Small intestine (tissue), 7 donors: ENCODE measurements at regions not wholly inside any gene's neighbourhood (a gene's known extent, or its start where the extent isn't known, plus 50 kb on each side); places are given as distances from the start of the nearest gene placed in this dataset.
"Not testable (repeated sequence)": the region's sequence is repeated elsewhere in the genome, so short reads cannot be mapped to it uniquely, and the experiment has no call there.

Experiments used
- DNase-seq, 2 donors: peaks; one replicate each; pipeline versions ENCODE4 v3.0.0 to v3.0.0-alpha.2; 2013
- FAIRE-seq: peaks from 2 replicates; lab custom pipeline; 2012; peaks lifted over from hg19 to GRCh38; lab: Jason Lieb, UNC
- H3K27ac ChIP-seq, 3 donors: one replicate each; pipeline ENCODE4 v1.5.1; 2013; ENCODE audit warnings: low read length in 2 of 3, mild to moderate bottlenecking in 2 of 3, control low read depth in 1 of 3, inconsistent platforms in 1 of 3, low read depth in 1 of 3, moderate library complexity in 1 of 3
- H3K27me3 ChIP-seq, 3 donors: one replicate each; pipeline ENCODE4 v1.6.1; 2013; ENCODE audit warnings: low read length in 3 of 3, inconsistent platforms in 1 of 3; ENCODE audit not compliant: control insufficient read depth in 3 of 3, insufficient read depth in 3 of 3
- H3K36me3 ChIP-seq, 3 donors: one replicate each; pipeline ENCODE4 v1.6.1; 2013; ENCODE audit warnings: low read length in 3 of 3, inconsistent platforms in 1 of 3, low read depth in 1 of 3, mild to moderate bottlenecking in 1 of 3, moderate library complexity in 1 of 3; ENCODE audit not compliant: control insufficient read depth in 3 of 3, insufficient read depth in 2 of 3
- H3K4me1 ChIP-seq, 3 donors: one replicate each; pipeline ENCODE4 v1.6.1; 2013; ENCODE audit warnings: low read length in 2 of 3, inconsistent platforms in 1 of 3, low read depth in 1 of 3, mild to moderate bottlenecking in 1 of 3, moderate library complexity in 1 of 3; ENCODE audit not compliant: control insufficient read depth in 3 of 3, insufficient read depth in 2 of 3
- H3K4me3 ChIP-seq, 3 donors: one replicate each; pipeline ENCODE4 v1.5.1; 2013; ENCODE audit warnings: low read length in 3 of 3, control low read depth in 1 of 3, inconsistent platforms in 1 of 3, low read depth in 1 of 3, mild to moderate bottlenecking in 1 of 3, moderate library complexity in 1 of 3
- H3K9me3 ChIP-seq, 2 donors: one replicate each; pipeline ENCODE4 v1.6.1; 2013; ENCODE audit warnings: low read depth in 1 of 2, low read length in 1 of 2; ENCODE audit not compliant: control insufficient read depth in 2 of 2, insufficient read depth in 1 of 2
- WGBS, 3 donors: extraction: QIAGEN DNeasy Blood & Tissue Kit; methylation state at CpG; one replicate each; pipeline ENCODE4 v1.1.7; 2013; 5-methylcytosine and 5-hydroxymethylcytosine counted together
- donor health status: healthy with polysubstance abuse.
- donor health status: control.
- donor health status: control.
- donor health status: Bipolar disorder and iron deficiency.
- donor health status: healthy.

- DNase-seq, H3K36me3 ChIP-seq, H3K27me3 ChIP-seq, H3K4me3 ChIP-seq, FAIRE-seq, H3K9me3 ChIP-seq, H3K27ac ChIP-seq: not testable (repeated sequence)
- WGBS, 3 donors: 94 to 100% (median 97%) methylated on average over 4 of the region's 4 CpGs
- peaks cover 0 to 33% (median 2%) of the 10 kb centered on the region in 3 donors for H3K4me1 ChIP-seq
Measured at GRCh38 chr1:25171013-25171412, 61.3 kb downstream of the SYF2 start.

DNA sequence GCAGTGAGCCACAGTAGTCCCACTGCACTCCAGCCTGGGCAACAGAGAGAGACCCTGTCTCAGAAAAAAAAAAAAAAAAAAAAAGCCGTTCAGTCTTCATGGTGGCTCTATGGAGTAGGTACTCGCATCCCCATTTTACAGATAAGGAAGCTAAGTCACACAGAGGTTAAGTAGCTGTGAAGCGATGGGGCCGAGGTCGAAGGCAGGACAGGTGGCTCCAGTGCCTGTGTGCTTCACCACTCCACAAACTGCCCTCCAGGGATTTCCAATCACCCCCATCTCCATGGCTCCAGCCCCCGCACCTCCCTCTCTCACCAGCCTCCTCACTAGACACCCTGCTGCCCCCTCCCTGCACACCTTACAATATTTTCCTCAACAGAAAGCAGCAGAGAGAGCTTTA is 61.9 kb downstream of the SYF2 start:
- Histone ChIP-seq H3K4me1 (peaks cover 0 to 33% (median 2%) of the 10 kb centered on the region in 3 donors), H3K27ac (no peak overlapping the region), H3K36me3 (no peaks in the 10 kb centered on the region), H3K27me3 (peaks cover 0 to 4% (median 0%) of the 10 kb centered on the region in 3 donors), H3K4me3 (no peak overlapping the region), H3K9me3 (no peaks in the 10 kb centered on the region)
- 82 to 94% (median 92%) methylated on average over 6 of the region's 6 CpGs for WGBS, 3 donors
- no peak for DNase-seq
- no peak for FAIRE-seq

GRCh38 chr1:25169610-25170009 is 62.7 kb downstream of the SYF2 start:
- peaks cover 0 to 33% (median 2%) of the 10 kb centered on the region in 3 donors for H3K4me1 ChIP-seq
- peaks cover 0 to 4% (median 0%) of the 10 kb centered on the region in 3 donors for H3K27me3 ChIP-seq
- DNase-seq (peak; percentile 3 to 24), FAIRE-seq (no peak)
- H3K4me3 ChIP-seq: no peak overlapping the region
- no peaks in the 10 kb centered on the region for H3K9me3 ChIP-seq
- peak overlapping the region in 1 of 3 donors; percentile 93 for H3K27ac ChIP-seq
- H3K36me3 ChIP-seq: no peaks in the 10 kb centered on the region
- WGBS, 3 donors: 73 to 80% (median 76%) methylated on average over 8 of the region's 8 CpGs

DNA sequence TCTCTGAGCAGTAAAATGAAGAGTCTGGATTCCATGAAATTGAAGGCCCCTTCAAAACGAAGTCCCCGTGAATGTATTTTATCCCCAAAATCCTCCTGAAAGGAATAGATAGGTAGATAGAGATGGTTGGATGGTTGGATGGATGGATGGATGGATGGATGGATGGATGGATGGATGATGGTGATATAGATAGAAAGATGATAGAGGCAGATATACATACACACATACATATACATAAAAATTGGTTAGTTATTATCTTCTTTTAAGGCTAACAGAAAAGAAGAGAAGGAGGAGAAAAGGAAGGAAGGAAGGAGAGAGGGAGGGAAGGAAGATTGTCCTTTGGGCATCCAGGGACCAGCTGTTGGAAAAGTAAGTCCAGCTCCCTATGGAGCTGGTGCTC is 63.1 kb downstream of the SYF2 start:
- Histone ChIP-seq H3K36me3 (no peaks in the 10 kb centered on the region), H3K27me3 (peaks cover 0 to 4% (median 0%) of the 10 kb centered on the region in 3 donors), H3K9me3 (no peaks in the 10 kb centered on the region), H3K4me1 (peaks cover 0 to 33% (median 2%) of the 10 kb centered on the region in 3 donors), H3K27ac (peak overlapping the region in 2 of 3 donors; percentile 88 to 93), H3K4me3 (no peak overlapping the region)
- 83% methylated on average over 2 of the region's 2 CpGs for WGBS, 3 donors
- FAIRE-seq (no peak), DNase-seq (no peak)

DNA sequence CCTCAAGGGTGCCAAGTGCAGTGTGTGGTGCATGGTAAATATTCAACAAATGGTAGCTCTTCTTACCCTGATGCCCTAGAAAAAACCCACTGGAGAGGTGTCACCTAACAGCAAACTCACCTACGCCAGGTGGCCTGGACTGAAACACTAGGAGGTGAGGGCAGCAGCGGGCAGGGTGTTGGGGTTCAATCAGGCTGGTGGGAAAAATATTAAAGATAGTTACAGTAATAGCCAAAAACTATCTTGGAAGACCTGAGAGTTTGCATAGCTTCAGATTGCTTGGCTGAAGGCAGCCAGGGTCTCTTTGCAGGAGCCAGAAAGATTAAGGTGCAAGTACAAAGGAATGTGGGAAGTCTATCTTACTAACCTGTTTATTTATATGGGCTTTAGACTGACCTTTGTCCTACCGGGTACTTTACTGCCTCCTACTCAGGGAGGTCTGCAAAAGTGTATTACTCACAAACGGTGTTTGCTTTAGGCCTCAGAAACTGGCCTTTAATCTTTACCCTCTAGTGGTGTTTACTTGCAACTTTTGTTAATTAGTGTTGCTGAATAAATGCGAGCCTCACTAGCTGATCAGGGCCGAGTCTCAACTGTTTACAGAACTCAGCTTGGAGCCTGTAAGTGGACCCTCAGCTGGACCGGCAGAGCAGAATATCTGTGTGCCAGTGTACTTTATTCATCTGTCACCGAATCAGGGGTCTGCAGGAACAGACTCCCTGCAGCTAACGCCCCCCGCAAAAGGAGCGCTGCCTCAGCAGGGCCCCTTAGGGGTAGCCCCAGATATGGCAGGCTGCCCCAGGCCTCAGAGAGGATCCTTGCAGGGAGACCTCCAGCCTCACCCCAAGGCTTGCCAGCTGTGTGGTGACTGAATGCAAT is 63.9 kb downstream of the SYF2 start:
- DNase-seq: peak; percentile 94 to 98
- H3K27me3 ChIP-seq: peaks cover 0 to 4% (median 0%) of the 10 kb centered on the region in 3 donors
- H3K9me3 ChIP-seq: no peaks in the 10 kb centered on the region
- no peaks in the 10 kb centered on the region for H3K36me3 ChIP-seq
- peaks cover 0 to 33% (median 2%) of the 10 kb centered on the region in 3 donors for H3K4me1 ChIP-seq
- H3K27ac ChIP-seq: peak overlapping the region; percentile 85 to 93 (median 88)
- WGBS, 3 donors: 17 to 50% (median 30%) methylated on average over 11 of the region's 11 CpGs
- peak overlapping the region in 1 of 3 donors; percentile 14 for H3K4me3 ChIP-seq
- FAIRE-seq: peak; percentile 88

GRCh38 chr1:25167269-25168192 is 64.8 kb downstream of the SYF2 start:
- Histone ChIP-seq H3K4me3 (no peak overlapping the region), H3K4me1 (peaks cover 0 to 33% (median 2%) of the 10 kb centered on the region in 3 donors), H3K27me3 (peaks cover 0 to 4% (median 0%) of the 10 kb centered on the region in 3 donors), H3K27ac (peak overlapping the region; percentile 38 to 79 (median 51)), H3K36me3 (no peaks in the 10 kb centered on the region), H3K9me3 (no peaks in the 10 kb centered on the region)
- WGBS, 3 donors: 10 to 49% (median 34%) methylated on average over 17 of the region's 17 CpGs
- no peak for FAIRE-seq
- DNase-seq: peak; percentile 48 to 49

DNA sequence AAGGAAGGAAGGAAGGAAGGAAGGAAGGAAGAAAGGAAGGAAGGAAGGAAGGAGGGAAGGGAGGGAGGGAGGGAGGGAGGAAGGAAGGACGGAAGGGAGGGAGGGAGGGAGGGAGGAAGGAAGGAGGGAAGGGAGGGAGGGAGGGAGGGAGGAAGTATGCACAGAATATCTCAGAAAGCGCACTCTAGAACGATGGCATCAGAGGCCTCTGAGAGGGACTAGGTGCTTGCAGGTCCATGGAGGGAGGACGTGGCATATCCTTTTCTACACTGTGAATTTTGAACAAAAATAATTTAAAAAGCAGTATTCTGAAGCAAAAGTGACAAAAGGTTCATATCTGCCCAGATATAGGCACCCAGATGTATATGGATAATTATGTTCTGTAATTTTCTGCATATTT is 65.5 kb downstream of the SYF2 start:
- no peaks in the 10 kb centered on the region for H3K36me3 ChIP-seq
- H3K4me1 ChIP-seq: peaks cover 0 to 33% (median 2%) of the 10 kb centered on the region in 3 donors
- no peak for DNase-seq
- 52 to 79% (median 69%) methylated on average over 3 of the region's 4 CpGs for WGBS, 3 donors
- FAIRE-seq: no peak
- peaks cover 0 to 4% (median 0%) of the 10 kb centered on the region in 3 donors for H3K27me3 ChIP-seq
- H3K27ac ChIP-seq: peak overlapping the region in 2 of 3 donors; percentile 51 to 79
- no peaks in the 10 kb centered on the region for H3K9me3 ChIP-seq
- no peak overlapping the region for H3K4me3 ChIP-seq

- H3K27ac ChIP-seq: no peak overlapping the region
- FAIRE-seq: no peak
- WGBS, 3 donors: 90 to 100% (median 95%) methylated on average over 2 of the region's 2 CpGs
- no peak overlapping the region for H3K4me3 ChIP-seq
- no peaks in the 10 kb centered on the region for H3K36me3 ChIP-seq
- no peak for DNase-seq
- H3K27me3 ChIP-seq: peaks cover 0 to 1% (median 0%) of the 10 kb centered on the region in 3 donors
- H3K9me3 ChIP-seq: no peaks in the 10 kb centered on the region
- peaks cover 0 to 19% (median 2%) of the 10 kb centered on the region in 3 donors for H3K4me1 ChIP-seq
Measured at GRCh38 chr1:25163986-25164385, 68.3 kb downstream of the SYF2 start.
